HG03066 (cell line): ENCODE measurements at regions not wholly inside any gene's neighbourhood (a gene's known extent, or its start where the extent isn't known, plus 50 kb on each side); places are given as distances from the start of the nearest gene placed in this dataset.

Experiments used
- ATAC-seq: cut with Tn5 transposase; IDR thresholded peaks from one replicate; pipeline ENCODE4 v1.9.1; 2021; ENCODE audit warnings: low read depth; ENCODE audit not compliant: unreplicated experiment

GRCh38 chr6:19749722-19750121 lies 87.4 kb upstream of the ID4 start:
- ATAC-seq = no peak

DNA sequence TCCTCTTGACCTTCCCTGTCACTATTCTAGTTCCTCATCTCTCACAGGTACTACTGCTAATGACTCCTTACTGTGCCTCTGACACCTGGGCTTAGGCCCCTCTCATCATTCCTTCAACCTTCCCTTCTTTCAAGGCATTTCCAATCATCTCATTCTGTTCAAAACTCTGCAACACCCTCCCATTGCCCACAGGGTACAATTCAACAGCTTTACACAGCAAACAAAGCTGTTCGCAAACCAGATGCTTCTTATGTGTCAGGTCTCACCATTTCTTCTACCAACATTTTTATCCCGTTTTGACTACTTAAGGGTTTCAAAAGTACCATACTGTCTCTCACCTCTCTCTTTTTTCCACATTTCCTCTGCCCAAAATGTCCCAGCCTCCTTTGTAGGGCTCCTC lies 84.4 kb upstream of the ID4 start:
- no peak for ATAC-seq

DNA sequence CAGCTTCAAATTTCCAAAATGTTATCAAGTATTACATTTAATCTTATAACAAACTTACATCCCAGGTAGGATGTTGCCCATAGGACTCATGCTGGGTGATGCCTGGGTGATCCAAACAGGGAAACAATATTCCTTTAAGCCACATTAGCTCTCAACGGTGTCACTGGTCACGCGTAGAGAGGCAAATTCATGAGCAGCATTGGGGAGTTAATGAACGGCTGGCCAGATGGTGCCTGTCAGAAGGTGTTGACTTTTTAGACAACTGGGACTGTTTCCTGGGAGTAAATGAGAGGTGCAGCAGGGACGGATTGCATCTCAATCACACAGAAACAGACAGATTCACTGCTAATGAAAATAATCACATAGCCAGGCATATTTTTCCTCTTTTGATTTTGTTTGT lies 83.3 kb upstream of the ID4 start:
- ATAC-seq = no peak

- ATAC-seq = no peak
These were observed 82.5 kb upstream of the ID4 start for GRCh38 chr6:19754686-19755085.

DNA sequence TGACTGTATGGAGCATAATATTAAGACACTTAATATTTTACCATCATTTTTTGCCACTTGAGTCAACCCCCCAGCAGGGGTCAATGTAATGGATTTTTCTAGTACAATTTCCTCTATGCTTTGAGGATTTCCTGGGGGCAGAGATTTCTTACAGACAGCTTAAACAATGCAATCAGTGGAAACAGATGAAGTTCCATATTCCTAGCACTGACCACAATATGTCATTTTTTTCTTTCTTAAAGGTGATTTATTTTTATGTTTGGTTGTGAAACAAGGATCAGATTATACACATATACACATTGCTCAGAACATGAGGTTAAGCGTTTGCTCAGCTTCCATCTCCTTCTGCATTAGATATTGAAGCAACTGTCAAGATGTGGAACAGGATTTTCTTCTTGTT lies 82.0 kb upstream of the ID4 start:
- ATAC-seq = no peak

DNA sequence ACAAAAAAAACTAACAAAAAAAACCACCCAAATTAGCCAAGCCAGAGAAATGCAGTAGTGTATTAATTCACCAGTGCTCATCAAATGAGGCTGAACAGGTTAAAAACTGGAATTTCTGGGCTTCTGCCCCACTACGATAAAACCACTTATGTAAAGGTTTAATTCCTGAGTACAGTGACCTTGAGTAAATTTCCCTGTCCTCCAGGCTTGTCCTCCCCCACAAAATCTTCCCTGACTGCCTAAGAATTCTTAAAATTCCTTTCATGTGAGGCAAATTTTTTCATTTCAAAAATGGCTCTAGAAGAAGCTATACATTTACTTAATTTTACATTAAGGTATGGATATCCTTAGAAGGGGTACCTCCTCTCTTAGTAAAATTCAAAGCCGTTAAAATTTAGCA lies 80.1 kb upstream of the ID4 start:
- ATAC-seq = no peak

DNA sequence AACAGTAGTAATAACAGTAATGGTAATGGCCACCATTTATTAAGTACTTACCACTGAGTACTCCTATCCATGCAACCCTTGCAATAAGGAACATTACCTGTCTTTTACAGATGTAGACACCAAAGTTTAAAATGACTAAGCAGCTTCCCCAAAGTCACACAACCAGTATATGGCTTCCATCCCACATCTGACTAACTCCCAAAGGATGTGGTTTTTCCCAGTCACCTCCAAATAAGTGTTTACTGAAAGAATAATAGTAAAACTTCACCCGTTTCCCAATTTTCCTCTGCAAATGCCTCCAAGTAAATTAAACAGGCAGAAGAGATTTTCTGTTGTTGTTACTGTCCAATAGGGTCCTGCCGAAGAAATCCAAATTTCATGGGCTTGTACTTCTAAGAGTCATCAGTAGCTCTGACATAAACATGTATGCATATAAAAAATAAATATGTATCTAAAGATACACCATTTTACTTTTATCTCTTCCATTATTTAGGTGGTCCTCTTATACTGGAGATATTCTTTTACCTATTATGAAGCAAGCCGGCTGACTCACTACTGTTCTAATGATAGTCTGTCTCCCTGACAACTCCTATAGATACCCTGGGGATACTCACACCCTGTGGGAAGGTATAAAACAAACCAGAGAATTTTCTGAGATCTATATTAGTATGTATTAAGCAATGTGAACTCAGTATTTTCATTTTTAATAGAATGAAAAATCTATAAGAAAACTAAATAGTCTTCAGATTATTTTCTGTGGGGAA lies 77.9 kb upstream of the ID4 start:
- ATAC-seq = no peak

GRCh38 chr6:19761121-19761520 lies 76.0 kb upstream of the ID4 start:
- no peak for ATAC-seq

DNA sequence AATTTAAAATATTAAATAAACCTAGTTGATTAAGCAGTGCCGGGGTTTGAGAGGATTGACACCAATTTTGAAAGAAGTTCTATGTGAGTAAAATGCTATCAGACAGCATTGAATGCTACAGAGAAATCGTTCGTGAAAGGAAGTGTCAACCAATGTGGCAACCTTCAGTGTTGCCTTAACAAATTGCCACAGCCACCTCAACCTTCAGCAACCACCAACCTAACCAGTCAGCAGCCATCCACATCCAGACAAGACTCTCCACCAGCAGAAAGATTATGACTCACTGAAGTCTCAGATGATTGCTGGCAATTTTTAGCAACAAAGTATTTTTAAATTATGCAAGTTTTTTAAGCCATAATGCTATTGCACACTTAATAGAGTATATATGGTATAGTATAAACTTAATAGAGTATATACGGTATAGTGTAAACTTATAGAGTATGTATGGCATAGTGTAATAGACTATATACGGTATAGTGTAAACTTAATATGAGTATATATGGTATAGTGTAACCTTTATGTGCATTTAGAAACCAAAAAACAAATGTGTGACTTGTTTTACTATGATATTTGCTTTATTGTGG lies 65.3 kb upstream of the ID4 start:
- no peak for ATAC-seq

GRCh38 chr6:19772891-19773290 lies 64.3 kb upstream of the ID4 start:
- no peak for ATAC-seq

DNA sequence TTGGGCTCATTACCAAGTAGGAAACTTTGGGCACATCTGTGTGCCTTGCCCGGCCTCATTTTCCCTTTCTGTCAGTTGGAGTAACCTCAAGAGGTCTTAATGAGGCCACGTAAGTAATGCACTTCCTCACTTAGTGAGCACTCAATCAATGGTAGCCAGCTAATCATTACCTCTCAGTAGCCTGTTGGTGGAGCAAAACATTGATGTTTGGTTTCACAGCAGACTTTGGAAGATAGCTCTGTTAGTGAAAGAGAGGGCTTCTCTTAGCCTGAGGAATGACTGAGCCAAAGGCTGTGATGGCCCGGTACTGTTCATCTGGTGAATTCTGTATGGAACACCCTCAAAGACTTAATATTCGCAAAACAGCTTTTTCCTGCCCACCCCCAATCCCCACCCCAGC lies 55.9 kb upstream of the ID4 start:
- ATAC-seq = no peak

DNA sequence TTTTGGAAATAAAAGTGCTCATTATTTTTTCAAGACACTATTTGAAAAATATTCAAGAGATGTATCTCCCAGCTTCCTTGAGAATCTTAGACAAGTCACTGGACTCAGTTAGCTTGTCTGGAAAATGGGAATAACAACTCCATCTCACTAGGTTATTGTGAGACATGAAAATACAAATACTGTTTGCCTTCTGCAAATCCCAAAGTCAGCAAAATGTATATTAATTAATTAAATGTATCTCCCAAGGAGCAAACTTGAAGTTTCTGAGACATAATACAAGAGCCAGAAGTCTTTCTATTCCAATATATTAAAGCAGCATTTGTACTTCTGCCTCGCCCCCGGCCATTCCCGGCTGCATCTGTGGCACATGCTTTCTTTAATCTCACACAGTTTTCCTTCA lies 54.6 kb upstream of the ID4 start:
- no peak for ATAC-seq
